Endothelial cell of umbilical vein (primary cell): ENCODE measurements at regions not wholly inside any gene's neighbourhood (a gene's known extent, or its start where the extent isn't known, plus 50 kb on each side); places are given as distances from the start of the nearest gene placed in this dataset.

Experiments
- CTCF ChIP-seq, 2 donors: IDR thresholded peaks; 1 replicate in 1 of 2; 2 replicates in 1 of 2; pipeline ENCODE4 v1.5.1; 2011; ENCODE audit warnings: low read length in 2 of 2, mild to moderate bottlenecking in 2 of 2, moderate library complexity in 2 of 2, control low read depth in 1 of 2, inconsistent platforms in 1 of 2, low read depth in 1 of 2; ENCODE audit not compliant: insufficient read depth in 1 of 2; ENCODE audit errors: extremely low read depth in 1 of 2
- EZH2 ChIP-seq: IDR thresholded peaks from 2 replicates; pipeline ENCODE4 v1.6.1; 2012; ENCODE audit warnings: borderline replicate concordance, low read depth, mild to moderate bottlenecking, moderate library complexity, low read length, inconsistent platforms; ENCODE audit not compliant: severe bottlenecking

DNA sequence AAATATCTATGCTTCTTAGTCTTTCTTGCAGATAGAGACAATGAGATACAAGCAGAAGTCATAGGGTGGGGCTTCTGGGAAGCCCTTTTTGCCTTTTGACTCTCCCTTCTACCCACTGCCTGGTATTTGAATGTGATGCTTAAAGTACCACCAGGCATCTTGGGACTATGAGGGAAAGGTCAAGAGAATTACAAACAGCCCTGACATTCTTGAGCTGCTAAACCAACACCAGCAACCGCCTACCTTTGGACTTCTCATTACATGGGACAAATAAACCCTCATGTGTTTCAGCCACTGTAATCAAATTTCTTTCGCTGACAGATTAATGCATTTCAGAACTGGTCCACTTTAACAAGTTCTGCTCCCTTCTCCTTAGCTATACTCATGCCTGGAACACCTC, 112.8 kb downstream of the LUZP4 start:
- no peak for TF ChIP-seq EZH2
- no peak for TF ChIP-seq CTCF (IDR thresholded peaks at IDR 0.05; ENCODE audit: extremely low read depth in 1 of 2, insufficient read depth in 1 of 2, low read depth in 1 of 2, low read length in 2 of 2)
